Fibroblast of lung (primary cell): ENCODE measurements at regions not wholly inside any gene's neighbourhood (a gene's known extent, or its start where the extent isn't known, plus 50 kb on each side); places are given as distances from the start of the nearest gene placed in this dataset.
A peak's percentile ranks its signal among the peaks of the same experiment; 100 is the strongest.

ENCODE experiments used
- CTCF ChIP-seq, 2 donors: IDR thresholded peaks in 1 of 2; conservative IDR thresholded peaks in 1 of 2; 1 replicate in 1 of 2; 2 replicates in 1 of 2; pipeline ENCODE4 v1.5.1; 2011 to 2012; ENCODE audit warnings: low read length in 2 of 2, control low read depth in 1 of 2, inconsistent platforms in 1 of 2, low read depth in 1 of 2, mild to moderate bottlenecking in 1 of 2
- EZH2 ChIP-seq: IDR thresholded peaks from 2 replicates; pipeline ENCODE4 v1.5.1; 2012; ENCODE audit warnings: low read length, control low read depth, mild to moderate bottlenecking; ENCODE audit errors: missing control alignments

GRCh38 chr17:71460943-71461342 is 659.9 kb upstream of the SOX9 start:
- TF ChIP-seq CTCF (conservative IDR thresholded peaks at IDR 0.05 in 1 of 2, IDR thresholded peaks at IDR 0.05 in 1 of 2; ENCODE audit: low read depth in 1 of 2, low read length in 2 of 2) (peak; percentile 44 to 55), EZH2 (no peak)
